SK-N-SH (cell line): ENCODE measurements at regions not wholly inside any gene's neighbourhood (a gene's known extent, or its start where the extent isn't known, plus 50 kb on each side); places are given as distances from the start of the nearest gene placed in this dataset.

Experiments used
- CTCF ChIP-seq: fragments of 200-600 bp; sonication (generic); IDR thresholded peaks from 2 replicates; pipeline ENCODE4 v1.6.1; 2017; ENCODE audit warnings: antibody characterized with exemption, mild to moderate bottlenecking, moderate library complexity
- NFIC ChIP-seq: IDR thresholded peaks from 2 replicates; pipeline ENCODE4 v1.4.0; 2012; ENCODE audit warnings: borderline replicate concordance
- POLR2AphosphoS5 ChIP-seq: IDR thresholded peaks from 2 replicates; pipeline ENCODE4 v1.6.1; 2012; ENCODE audit warnings: low read depth, low read length
- SMC3 ChIP-seq: IDR thresholded peaks from 2 replicates; pipeline ENCODE4 v1.6.1; 2012; ENCODE audit warnings: low read depth, low read length, improper control_type of control experiment

GRCh38 chr3:197392961-197393360 is 94.5 kb upstream of the DLG1 start:
- TF ChIP-seq CTCF, result no peak
- TF ChIP-seq SMC3, result no peak
- no peak for TF ChIP-seq NFIC
- TF ChIP-seq POLR2AphosphoS5, result no peak
